ENCODE measurements at regions not wholly inside any gene's neighbourhood (a gene's known extent, or its start where the extent isn't known, plus 50 kb on each side); places are given as distances from the start of the nearest gene placed in this dataset.
A peak's percentile ranks its signal among the peaks of the same experiment; 100 is the strongest.

- TF ChIP-seq CTCF (IDR thresholded peaks at IDR 0.05; ENCODE audit: unreplicated experiment), result peak; percentile 17
- H3K27ac Mint-ChIP-seq (ENCODE audit: unreplicated experiment), result no peak overlapping the region
- no peaks in the 10 kb centered on the region for H3K27me3 Mint-ChIP-seq (ENCODE audit: unreplicated experiment)
- no peaks in the 10 kb centered on the region for H3K4me1 Mint-ChIP-seq (ENCODE audit: unreplicated experiment)
- DNase-seq (ENCODE audit: low spot score), result no peak
- H3K9me3 Mint-ChIP-seq (ENCODE audit: unreplicated experiment), result no peaks in the 10 kb centered on the region
- no peaks in the 10 kb centered on the region for H3K36me3 Mint-ChIP-seq (ENCODE audit: low read depth, unreplicated experiment)
- no peak overlapping the region for H3K4me3 Mint-ChIP-seq (ENCODE audit: unreplicated experiment)
These were observed 63.8 kb upstream of the GPRC5B start for GRCh38 chr16:19948186-19949104.

GRCh38 chr16:19945934-19946333 is 61.3 kb upstream of the GPRC5B start:
- Mint-ChIP-seq H3K27ac (ENCODE audit: unreplicated experiment) (no peak overlapping the region), H3K36me3 (ENCODE audit: low read depth, unreplicated experiment) (no peaks in the 10 kb centered on the region), H3K4me1 (ENCODE audit: unreplicated experiment) (no peaks in the 10 kb centered on the region), H3K27me3 (ENCODE audit: unreplicated experiment) (no peaks in the 10 kb centered on the region), H3K4me3 (ENCODE audit: unreplicated experiment) (no peak overlapping the region), H3K9me3 (ENCODE audit: unreplicated experiment) (no peaks in the 10 kb centered on the region)
- DNase-seq (ENCODE audit: low spot score), result no peak
- TF ChIP-seq CTCF (IDR thresholded peaks at IDR 0.05; ENCODE audit: unreplicated experiment), result no peak

GRCh38 chr16:19940195-19940594 is 55.5 kb upstream of the GPRC5B start:
- no peak for DNase-seq (ENCODE audit: low spot score)
- Mint-ChIP-seq H3K36me3 (ENCODE audit: low read depth, unreplicated experiment) (no peaks in the 10 kb centered on the region), H3K27ac (ENCODE audit: unreplicated experiment) (no peak overlapping the region), H3K4me1 (ENCODE audit: unreplicated experiment) (no peaks in the 10 kb centered on the region), H3K4me3 (ENCODE audit: unreplicated experiment) (no peak overlapping the region), H3K27me3 (ENCODE audit: unreplicated experiment) (no peaks in the 10 kb centered on the region), H3K9me3 (ENCODE audit: unreplicated experiment) (no peaks in the 10 kb centered on the region)
- TF ChIP-seq CTCF (IDR thresholded peaks at IDR 0.05; ENCODE audit: unreplicated experiment), result no peak

- no peak for TF ChIP-seq CTCF (IDR thresholded peaks at IDR 0.05; ENCODE audit: unreplicated experiment)
- H3K4me3 Mint-ChIP-seq (ENCODE audit: unreplicated experiment), result no peak overlapping the region
- H3K4me1 Mint-ChIP-seq (ENCODE audit: unreplicated experiment), result no peaks in the 10 kb centered on the region
- H3K9me3 Mint-ChIP-seq (ENCODE audit: unreplicated experiment), result no peaks in the 10 kb centered on the region
- no peaks in the 10 kb centered on the region for H3K27me3 Mint-ChIP-seq (ENCODE audit: unreplicated experiment)
- no peaks in the 10 kb centered on the region for H3K36me3 Mint-ChIP-seq (ENCODE audit: low read depth, unreplicated experiment)
- no peak overlapping the region for H3K27ac Mint-ChIP-seq (ENCODE audit: unreplicated experiment)
- DNase-seq (ENCODE audit: low spot score), result no peak
These were observed 54.9 kb upstream of the GPRC5B start for GRCh38 chr16:19939553-19939952.

GRCh38 chr16:19938536-19938935 is 53.9 kb upstream of the GPRC5B start:
- H3K4me1 Mint-ChIP-seq (ENCODE audit: unreplicated experiment), result no peaks in the 10 kb centered on the region
- no peaks in the 10 kb centered on the region for H3K36me3 Mint-ChIP-seq (ENCODE audit: low read depth, unreplicated experiment)
- H3K9me3 Mint-ChIP-seq (ENCODE audit: unreplicated experiment), result no peaks in the 10 kb centered on the region
- DNase-seq (ENCODE audit: low spot score), result no peak
- no peaks in the 10 kb centered on the region for H3K27me3 Mint-ChIP-seq (ENCODE audit: unreplicated experiment)
- H3K4me3 Mint-ChIP-seq (ENCODE audit: unreplicated experiment), result no peak overlapping the region
- no peak overlapping the region for H3K27ac Mint-ChIP-seq (ENCODE audit: unreplicated experiment)
- no peak for TF ChIP-seq CTCF (IDR thresholded peaks at IDR 0.05; ENCODE audit: unreplicated experiment)

Data from endothelial cell (in vitro differentiated cells).